GM19467 (cell line): ENCODE measurements at regions not wholly inside any gene's neighbourhood (a gene's known extent, or its start where the extent isn't known, plus 50 kb on each side); places are given as distances from the start of the nearest gene placed in this dataset.

Experiments used
- ATAC-seq: cut with Tn5 transposase; IDR thresholded peaks from one replicate; pipeline ENCODE4 v1.9.1; 2021; ENCODE audit warnings: mild to moderate bottlenecking, moderate library complexity; ENCODE audit not compliant: unreplicated experiment

DNA sequence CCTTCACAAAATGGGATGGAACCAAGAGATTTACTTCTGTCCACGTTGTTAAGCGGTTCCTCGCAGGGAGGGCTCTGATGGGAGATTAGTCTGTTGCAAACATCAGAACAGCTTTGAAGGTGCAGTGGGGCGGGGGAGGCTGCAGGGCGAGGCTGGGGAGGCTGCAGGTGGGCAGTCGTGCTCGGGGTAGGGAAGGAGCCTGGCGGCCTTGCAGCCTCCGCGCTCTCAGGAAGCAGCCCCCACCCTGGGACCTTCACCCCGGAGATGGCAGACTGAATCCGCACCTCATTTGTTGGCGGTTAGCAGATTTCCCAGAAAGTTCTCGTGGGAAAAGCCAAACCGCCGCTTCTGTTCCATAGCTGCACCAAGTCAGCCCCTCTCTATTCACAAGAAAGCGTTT lies 237.3 kb downstream of the BRD1 start:
- ATAC-seq: no peak

DNA sequence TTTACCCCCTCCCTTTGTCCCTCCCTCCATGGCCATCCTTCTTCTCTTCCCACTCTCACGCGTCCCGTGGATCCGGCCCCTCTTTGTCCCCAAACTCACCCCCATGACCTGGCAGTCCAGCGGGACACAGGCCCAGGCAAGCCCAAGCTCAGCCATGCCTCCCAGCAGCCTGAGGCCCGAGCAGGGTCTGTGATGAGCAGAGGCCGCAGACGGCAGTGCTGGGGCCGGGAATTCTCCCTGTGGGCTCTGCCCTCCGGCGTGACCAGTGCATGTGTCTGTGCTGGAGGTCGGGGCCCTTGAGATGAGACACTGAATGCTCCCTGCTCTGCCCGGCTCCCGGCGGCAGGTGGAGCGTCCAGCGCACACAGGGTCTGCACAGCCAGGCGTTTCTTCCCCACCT lies 237.9 kb downstream of the BRD1 start:
- no peak for ATAC-seq

DNA sequence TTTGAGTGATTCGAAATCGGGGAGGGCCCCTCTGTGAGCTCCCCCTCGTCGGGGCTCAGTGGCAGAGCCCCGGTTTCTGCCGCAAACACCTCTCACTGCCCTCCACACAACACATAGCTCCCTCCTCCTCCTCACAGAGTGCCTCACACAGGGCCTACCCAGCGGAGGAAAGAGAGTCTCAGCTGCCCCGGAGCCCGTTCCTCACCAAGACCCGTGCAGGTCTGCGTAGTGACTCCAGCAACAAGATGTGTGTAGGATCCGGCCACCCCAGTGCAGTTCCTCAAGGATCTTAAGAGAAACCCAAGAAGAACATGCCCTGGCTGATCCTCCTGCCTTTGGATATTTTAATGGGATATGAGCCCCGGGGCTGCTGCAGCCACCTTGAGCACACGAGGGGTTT lies 238.4 kb downstream of the BRD1 start:
- no peak for ATAC-seq

DNA sequence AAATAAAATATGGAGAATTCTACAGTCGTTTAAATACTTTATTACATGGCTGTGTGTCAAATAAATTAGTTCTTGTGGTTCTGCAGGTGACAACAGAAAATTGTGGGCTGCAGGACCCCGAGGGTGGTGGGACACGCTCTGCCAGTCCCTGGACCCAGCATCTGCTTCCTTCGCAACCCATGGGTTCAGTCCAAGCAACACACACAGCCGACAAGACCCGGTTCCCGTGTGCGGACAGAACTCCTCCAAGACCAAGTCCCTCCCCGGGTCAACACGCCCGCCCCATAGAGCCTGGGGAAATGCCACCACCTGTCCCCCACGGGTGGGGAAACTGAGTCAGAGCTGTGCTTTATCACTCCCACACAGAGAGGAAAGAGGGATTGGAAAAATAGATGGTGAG lies 238.9 kb downstream of the BRD1 start:
- ATAC-seq: no peak

DNA sequence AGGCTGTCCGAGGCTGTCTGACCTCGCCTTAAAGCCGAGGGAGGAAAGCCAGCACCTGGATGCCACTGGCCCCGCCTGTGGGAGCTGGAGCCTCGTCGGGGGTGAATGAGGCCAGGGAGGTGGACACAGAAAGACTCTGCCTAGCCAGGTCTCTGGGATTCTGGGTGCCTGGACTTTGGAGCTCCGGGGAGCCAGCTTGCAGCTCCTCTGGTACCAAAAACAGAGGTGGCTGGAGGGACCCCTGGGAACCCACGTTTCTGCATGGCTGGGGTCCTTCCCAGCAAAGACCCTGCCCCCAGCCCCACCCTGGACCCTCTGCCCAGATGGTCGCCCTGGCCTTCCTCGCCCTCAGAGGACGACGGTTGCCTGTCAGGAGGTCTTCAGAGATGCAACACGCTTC lies 239.7 kb downstream of the BRD1 start:
- no peak for ATAC-seq

DNA sequence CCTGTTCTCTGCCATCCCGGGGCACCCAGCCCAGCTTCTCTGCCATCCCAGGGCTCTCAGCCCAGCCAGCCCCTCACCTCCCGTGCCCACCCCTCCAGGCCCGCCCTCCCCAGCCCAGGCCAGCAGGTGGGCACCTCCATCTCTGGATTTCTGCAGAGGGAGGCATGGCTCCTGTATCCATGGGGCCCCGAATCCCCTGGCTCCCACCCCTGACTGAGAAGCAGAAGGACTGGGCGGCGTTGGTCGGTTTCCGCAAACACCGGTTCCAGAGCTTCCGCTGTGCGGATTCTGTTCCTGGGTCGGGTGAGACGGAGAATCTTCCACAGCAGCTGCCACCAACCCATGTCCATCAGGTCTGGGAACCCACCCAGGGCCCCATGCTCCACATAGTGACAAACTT lies 240.3 kb downstream of the BRD1 start:
- no peak for ATAC-seq

DNA sequence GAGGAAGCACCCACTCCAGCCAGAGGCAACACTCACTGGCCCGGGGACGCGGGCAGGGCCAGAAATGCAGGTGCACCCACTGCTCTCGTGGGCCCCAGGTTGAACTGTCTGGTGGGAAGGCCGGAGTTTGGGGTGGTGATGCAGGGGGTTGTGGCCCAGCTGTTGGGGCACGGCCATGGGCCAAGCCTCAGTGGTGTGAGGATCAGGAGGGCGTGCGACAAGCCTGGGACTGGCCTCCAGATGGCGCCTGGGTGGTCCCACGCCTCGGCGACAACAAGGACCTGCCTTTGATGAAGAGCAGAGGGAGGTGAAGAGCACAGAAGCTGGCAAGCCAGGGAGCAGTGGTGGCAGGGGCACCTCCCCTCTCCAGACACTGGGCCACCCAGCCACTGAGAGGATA lies 240.8 kb downstream of the BRD1 start:
- no peak for ATAC-seq

DNA sequence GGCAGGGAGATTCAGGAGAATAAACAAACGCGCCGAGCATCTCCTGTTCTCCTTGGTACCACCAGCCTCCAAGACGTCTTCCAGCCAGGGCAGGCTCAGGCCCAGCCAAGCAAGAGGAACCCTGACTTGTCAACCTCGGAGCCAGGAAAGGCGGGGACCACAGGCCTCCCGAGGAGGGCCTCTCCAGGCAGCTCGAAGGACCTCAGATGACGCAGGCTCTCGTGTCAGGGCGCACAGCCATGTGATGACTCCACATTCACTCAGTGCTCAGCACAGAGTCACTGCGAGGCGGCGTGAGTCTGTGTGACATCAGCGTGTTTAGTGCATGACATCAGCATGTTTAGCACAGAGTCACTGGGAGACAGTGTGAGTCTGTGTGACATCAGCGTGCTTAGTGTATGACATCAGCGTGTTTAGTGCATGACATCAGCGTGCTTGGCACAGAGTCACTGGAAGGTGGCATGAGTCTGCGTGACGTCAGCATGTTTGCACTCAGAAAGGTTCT lies 241.4 kb downstream of the BRD1 start:
- ATAC-seq: no peak

DNA sequence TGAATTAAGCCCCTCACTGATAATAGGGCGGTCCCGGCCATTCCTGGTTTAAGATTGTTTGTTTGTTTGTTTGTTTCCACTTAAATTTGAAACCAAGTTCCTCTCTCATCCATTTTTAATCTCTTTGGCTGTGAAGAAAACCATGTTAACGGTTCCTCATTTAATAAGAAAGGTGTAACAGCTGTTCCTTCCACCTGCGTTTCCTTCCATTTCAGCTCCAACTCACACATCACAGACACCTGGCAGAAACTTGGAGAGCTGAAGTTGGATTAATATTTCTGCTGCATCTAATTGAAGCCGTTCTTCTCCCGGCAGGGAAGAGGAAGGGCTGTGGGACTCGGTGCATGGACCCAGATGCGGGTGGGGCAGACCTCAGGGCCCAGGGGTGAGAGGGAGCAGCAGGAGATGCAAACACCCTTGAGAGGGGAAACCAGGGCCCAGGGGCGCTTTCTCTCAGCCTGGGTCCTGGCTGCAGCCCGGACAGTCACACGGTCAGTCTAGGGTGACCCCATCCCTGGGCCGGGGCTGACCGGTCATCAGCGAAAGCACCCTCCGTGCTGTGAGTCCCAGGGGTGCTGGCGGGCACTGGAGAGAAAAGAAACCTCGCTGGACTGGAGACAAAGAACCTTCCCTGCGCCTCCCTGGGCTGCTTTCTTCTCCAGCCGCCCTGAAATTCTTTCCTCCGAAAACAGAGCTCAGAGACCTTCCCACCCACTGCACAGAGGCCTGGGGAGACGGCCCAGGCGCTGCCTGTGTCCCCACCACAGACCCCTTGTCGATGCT lies 242.0 kb downstream of the BRD1 start:
- ATAC-seq: no peak

DNA sequence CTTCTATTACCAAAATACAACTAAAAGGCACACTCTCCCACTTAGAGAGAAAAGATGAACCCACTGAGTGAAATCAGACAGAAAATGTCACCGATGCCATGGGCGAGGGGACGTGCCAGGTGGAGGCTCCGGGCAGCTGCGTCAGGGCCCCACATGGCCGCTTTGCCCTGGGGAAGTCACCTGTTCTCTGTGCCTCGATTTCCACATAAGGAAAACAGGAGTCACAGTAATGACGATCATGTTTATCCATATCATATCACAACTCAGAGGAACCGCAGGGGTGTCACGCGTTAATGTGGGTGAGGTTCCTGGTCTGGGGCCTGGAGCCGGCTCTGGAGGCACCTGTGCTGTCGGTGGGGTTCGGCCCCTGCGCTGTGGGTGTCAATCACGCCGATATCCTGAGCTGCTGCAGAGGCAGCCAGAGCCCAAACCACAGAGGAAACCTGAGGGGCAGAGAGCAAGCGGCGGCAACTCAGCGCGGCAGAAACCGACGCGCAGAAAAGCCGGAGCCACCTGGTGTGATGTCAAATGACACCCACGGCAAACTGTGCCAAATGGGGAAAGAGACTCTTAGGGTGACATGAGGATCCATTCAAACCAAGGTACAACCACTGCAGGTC lies 243.7 kb downstream of the BRD1 start:
- ATAC-seq: no peak

DNA sequence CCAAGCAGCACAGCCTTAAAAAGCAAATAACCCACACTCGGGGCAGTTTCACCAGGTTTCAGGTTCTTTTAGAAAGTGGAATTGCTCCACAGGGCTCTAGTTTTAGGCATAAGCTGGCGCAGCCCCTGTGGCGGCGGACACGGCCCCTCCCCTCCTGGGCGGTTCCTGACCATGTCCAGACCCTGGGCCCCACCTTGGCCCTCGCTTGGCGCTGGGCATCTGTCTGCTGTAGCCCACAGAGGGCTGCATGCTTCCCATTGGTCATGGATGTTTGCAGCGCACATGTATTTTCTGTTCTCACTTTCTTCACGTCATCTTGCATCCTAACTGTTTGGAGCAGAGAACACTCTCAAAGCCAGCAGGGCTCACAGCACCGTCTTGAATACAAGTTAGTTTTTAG lies 244.3 kb downstream of the BRD1 start:
- ATAC-seq: no peak

DNA sequence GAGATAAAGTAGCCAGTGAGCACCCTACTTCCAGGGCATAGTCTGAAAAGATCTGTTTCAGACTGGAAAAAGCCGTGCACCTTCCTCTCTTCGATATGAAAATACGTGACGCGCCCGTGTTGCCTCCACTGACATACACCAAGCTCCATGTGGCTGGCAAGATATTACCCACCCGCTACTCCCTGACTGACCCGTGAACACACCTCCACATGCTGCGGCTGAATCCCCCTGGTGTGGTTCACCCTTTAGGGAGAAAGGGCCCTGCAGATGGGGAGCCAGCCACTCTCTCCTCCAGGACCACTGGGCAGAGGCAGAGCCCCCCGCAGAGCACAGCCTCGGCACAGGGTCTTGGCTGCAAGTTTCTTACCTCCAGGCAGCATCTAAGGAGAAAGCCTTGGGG lies 245.0 kb downstream of the BRD1 start:
- ATAC-seq: no peak

DNA sequence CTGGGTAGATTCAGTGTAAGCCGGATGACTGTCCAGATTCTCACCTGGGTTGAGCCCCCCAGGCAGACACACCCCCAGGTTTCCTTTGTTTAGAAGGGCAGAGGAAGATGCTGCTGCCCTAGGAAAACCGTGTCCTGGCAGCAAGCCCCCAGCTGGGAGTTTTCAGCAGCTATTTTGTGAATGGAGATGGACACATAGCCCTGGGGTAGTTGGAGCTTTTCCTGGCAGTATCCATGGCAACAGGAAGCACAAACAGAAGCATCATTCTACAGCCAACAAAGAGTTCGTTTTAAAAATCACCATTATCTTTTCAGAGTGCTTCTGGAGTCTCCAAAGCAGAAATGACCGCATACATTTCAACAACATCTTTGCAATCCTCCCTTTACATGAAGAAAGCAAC lies 245.5 kb downstream of the BRD1 start:
- ATAC-seq: no peak

DNA sequence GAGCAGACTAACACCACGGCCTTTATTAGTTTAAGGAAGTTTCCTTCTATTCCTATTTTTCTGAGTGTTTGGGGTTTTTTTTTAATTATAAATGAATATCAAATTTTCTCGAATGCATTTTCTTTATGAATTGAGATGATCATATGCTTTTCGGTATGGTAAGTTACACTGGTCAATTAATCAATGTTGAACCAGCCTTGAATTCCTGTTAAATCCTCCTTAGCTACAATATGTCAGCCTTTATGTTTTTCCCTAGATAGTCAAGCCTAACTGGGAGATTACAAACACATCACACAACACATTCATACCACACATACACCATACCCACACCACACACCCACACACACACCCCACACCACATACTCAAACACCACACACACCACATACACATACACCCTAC lies 247.6 kb downstream of the BRD1 start:
- ATAC-seq: no peak

DNA sequence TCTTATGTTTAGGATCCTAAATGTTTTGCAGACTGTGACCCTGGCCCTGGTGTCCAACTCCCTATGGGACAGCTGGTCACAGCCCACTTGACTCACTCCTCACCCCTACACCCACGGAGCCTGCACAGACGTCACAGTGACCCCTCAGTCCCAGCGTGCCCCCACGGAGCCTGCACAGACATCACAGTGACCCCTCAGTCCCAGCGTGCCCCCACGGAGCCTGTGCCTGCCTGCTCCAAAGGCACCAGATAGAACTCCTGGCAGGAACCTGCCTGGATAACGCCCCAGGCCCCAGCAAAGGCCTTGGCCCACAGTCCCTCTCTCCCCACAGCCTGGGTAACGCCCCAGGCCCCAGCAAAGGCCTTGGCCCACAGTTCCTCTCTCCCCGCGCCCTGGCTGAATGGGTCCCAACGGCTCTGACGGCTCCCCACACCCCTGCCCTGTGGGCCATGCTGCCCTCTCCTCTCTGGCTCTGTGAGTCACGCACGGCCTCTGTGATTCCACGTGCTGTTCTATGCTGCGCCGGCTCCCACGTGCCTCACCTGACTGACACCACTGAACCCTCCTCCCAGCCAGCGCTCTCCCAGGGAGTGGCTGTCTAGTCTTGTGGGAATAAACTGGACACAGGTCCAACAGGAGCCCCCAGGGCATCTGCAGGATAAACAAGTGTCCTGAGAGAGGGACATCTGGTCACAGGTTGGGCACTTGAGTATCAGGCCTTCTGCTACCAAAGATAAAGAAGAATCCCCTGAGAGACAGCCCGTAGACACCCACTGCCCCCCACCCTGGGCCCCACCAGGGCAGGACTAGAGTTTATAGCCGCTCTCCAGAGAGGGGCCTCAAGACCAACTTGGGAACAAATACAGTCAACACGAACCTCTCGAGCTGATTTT lies 250.3 kb downstream of the BRD1 start:
- no peak for ATAC-seq

DNA sequence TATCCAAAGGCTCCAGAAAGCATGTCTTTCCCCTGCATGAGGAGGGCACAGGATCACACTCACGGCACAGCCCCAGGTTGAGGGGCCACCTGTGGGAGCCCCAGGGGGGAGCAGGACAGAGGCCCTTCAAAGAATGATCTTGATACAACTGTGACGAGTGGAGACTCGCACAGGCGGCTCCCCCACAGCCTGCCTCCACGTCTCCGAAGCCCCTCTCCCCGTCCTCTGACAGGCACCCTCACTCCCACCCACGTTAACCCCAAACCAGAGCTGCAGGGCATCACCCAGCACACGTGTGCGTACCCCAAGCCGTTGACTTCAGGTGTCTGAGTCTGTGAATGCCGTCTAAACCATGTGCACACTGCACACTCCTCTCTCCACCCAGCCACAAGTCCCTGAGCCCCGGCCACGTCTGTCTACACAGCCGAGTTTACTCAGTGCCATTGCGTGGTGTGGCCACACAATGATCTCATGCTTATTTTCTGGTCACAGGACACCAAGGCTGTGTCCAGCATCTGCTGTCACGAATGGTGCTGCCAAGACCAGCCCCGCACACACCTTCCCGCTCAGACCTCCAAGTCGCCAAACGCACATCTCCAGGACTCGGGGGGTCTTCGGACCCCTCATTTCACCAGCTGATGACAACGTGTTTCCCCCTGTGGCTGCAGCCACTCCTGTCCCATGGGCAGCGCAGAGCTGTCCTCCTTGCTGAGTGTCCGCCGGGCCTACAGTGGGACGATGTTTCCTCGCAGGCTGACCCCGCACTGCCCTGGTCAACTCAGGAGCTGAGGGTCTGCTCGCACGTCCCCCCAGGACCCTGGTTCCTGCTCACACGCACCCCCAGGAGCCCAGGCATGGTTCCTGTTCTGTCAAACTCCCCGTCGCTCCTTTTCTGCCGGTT lies 251.2 kb downstream of the BRD1 start:
- ATAC-seq: no peak

DNA sequence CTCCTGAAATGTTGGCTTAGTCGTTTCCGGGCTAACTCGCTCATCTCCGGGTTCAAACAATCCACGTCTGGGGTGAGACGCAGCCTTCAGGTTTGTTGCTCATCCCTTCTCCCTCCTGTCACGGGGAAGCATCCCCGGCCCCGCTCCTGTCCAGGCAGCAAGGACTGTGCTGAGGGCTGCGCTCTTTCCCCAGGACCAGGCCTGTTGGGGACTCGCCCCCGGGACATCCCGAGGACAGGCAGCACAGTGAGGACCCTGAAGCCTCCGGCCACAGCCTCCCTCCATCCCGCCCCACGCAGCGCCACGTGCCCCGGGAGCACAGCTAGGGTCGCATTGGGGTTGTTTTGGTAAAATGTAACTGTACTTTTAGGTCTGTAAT lies 252.0 kb downstream of the BRD1 start:
- no peak for ATAC-seq

DNA sequence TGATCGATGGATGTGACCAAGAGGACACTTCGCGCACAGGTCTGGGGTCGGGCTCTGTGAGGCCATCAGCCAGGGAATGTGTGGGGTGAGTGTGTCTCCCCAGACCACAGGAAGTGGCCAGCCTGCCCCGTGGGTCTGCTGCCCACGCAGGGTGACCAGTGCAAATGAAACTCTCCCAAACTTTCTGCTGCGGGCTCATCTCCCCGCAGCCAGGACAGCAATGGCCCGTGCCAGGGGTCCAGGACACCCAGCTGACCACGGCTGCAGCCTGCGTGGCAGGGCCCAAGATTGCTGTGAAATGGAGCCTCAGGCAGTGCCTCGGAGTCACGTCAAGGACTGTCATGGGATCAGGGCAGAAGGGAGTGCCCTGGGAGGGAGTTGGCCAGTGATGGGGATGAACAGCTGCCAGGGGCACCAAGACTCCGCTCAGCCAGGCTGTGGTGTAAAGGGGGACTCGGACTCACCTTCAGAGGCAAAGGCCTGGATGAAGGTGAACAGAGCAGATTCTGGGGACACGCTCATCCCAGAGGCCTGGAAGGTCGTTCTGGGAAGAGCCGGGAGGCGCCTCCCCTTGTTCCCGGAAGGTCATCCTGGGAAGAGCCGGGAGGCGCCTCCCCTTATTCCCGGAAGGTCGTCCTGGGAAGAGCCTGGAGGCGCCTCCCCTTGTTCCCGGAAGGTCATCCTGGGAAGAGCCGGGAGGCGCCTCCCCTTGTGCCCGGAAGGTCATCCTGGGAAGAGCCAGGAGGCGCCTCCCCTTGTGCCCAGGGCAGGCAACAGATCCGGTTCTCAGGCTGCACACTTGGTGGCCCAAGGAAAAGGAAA lies 252.6 kb downstream of the BRD1 start:
- no peak for ATAC-seq

DNA sequence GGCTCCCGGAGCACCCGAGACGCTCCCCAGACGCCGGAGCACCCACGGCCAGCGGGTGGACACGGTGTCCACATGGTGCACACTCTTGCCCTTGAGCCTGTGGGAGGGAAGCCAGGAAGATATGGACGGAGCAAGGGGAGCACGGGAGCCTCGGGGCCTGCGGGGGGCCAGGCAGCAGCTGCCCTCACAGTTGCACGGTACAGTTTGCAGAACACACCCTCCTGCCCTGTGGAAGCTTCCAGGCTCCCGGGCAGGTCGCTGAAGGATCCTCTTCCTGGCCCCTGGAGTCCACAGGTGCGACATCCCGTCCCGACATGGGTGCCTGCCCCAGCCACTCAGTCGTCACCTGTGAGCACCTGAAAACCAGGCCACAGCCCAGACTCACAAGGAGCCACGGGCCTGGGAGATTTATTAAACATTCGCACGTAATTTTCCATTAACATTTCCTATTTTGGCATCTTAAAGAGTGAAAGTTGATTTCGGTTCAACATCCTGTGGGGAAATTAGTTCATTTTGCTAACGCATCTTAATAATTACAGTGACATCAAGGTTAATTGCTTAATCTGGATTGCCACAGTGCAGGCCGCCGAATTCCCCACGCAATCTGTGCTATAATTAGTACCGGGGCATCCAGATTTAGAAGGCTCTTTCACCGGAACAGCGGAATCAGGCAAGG lies 253.3 kb downstream of the BRD1 start:
- ATAC-seq: no peak
